ENCODE measurements at regions not wholly inside any gene's neighbourhood (a gene's known extent, or its start where the extent isn't known, plus 50 kb on each side); places are given as distances from the start of the nearest gene placed in this dataset.

- TF ChIP-seq CTBP2 (IDR thresholded peaks at IDR 0.05; ENCODE audit: borderline replicate concordance, insufficient read depth, insufficient read length, low read length) (no peak), EZH2 (IDR thresholded peaks at IDR 0.05; ENCODE audit: low read depth, low read length, severe bottlenecking) (no peak), CBX5 (IDR thresholded peaks at IDR 0.05; ENCODE audit: low read depth, low read length) (no peak), RXRA (IDR thresholded peaks at IDR 0.05; ENCODE audit: insufficient read depth, low read depth, low read length) (no peak), EP300 (IDR thresholded peaks at IDR 0.05; ENCODE audit: borderline replicate concordance in 1 of 2, low read depth in 2 of 2, low read length in 2 of 2) (no peak), RNF2 (IDR thresholded peaks at IDR 0.05; ENCODE audit: borderline replicate concordance, low read depth, low read length, missing control alignments, poor library complexity, severe bottlenecking) (no peak), GABPA (IDR thresholded peaks at IDR 0.05; ENCODE audit: borderline replicate concordance, insufficient read depth, low read length) (no peak)
Measured at GRCh38 chr4:11299836-11300235, 128.9 kb downstream of the HS3ST1 start (continued).

Measured in H1 (cell line).